Fibroblast of skin of left quadriceps (primary cell): ENCODE measurements at regions not wholly inside any gene's neighbourhood (a gene's known extent, or its start where the extent isn't known, plus 50 kb on each side); places are given as distances from the start of the nearest gene placed in this dataset.
"Not testable (repeated sequence)": the region's sequence is repeated elsewhere in the genome, so short reads cannot be mapped to it uniquely, and the experiment has no call there.

Experiments used
- DNase-seq, 2 experiments: peaks; one replicate each; pipeline ENCODE4 v3.0.0-alpha.2; 2013; ENCODE audit warnings: low read depth in 2 of 2

DNA sequence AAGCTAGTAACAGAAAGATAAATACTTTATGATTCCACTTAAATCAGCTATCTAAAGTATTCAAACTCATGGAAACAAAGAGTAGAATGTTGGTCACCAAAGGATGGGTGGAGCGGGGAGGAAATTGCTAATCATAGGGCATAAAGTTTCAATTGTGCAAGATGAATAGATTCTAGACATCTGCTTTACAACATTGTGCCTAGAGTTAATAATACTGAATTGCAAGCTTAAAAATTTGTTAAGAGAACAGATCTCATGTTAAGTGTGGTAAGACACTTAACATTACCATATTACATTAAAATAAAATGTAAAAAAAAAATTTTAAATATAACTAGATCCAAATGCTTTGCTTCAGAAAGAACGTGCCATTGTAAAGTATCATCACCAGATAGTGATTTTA is 411.1 kb upstream of the MBL2 start:
- DNase-seq, result no peak

- DNase-seq, result no peak
Observed at GRCh38 chr10:53177468-53177867, 404.9 kb upstream of the MBL2 start.

DNA sequence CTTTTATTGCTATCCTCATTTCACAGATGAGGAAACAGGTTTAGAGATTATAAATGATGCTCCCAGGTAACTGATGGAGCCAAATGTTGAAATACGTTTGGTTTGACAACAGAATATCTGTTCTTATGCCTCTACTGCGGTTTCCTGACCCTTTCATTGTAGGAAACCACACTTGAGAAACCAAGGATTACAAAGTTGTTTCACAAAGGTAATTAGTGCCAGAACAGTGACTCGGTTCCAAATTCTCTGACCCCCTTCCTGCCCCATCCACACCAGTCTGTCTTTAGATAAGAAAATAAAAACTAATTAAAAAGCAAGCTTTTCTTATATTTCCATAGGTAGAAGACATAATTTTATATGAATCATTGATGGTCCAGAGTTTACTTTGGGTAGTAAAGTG is 393.7 kb upstream of the MBL2 start:
- DNase-seq, result no peak

DNA sequence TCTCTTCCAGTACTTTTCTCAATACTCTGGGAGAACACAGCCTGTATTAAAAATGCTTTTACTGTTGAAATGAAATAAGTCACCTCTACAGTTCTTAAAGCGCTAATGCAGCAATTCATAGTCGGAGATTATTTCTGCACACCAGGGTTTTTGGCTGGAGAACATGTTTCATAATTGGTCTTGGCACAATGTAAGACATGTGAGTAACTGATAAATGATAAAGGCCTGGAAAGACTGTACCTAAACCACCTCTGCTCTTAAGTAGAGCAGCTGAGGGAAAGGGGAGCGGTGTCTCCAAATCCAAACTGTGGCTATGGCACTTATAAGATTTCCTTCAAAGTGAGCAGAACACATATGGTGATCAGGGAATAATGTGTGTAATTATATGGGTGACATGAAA is 390.3 kb upstream of the MBL2 start:
- DNase-seq, result no peak

DNA sequence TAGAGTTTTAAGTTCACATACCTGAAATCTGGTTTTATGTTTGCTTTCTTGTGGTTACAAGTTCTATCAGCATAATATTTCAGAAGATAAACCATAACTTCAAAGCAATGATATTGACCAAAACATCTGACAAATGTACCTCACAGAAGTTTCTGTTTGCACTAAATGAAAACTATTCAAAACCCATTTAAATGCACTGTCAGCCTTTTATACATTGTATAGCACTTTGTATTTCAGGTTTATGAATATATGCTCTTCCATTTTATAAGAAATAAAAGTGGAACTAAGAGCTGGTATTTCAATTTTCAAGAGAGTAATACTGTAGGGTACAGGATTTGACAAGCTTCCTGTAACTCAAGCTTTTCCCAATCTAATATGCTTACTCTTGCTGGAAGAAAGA is 388.6 kb upstream of the MBL2 start:
- no peak for DNase-seq

DNA sequence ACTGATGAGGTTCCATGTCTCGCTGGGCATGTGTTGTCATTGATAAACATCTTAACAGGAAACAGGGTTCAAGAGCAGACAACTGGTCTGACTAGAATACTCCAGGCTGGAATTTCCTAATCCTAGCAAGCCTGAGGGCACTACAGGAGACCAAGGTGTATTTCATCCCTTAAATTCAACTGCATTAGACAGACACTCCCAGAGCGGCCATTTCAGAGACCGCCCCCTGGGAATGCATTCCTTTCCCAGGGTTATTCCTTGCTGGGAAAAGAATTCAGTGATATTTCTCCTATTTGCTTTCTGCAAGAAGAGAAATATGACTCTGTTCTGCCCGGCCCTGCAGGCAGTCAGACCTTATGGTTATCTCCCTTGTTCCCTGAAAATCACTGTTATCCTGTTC is 383.1 kb upstream of the MBL2 start:
- not testable (repeated sequence) for DNase-seq

GRCh38 chr10:53153831-53154230 is 381.2 kb upstream of the MBL2 start:
- DNase-seq, result no peak

DNA sequence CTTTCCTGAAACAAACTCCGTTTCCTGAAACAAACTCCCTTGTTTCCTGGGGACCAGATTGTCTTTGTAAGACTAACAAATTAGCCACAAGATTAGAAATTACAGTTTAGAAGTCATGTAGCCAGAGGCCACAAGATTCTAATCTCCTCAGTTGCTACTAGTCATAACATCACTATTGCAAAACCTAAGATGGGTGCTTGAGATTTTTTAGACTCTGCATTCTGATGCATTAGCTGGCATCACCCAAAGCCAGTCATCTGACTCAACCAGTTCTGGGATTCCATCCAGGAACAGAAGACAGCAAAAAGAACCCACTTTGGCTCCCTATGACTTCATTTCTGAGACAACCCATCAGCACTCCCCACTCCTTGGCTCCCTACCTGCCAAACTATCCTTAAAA is 367.9 kb upstream of the MBL2 start:
- no peak for DNase-seq

DNA sequence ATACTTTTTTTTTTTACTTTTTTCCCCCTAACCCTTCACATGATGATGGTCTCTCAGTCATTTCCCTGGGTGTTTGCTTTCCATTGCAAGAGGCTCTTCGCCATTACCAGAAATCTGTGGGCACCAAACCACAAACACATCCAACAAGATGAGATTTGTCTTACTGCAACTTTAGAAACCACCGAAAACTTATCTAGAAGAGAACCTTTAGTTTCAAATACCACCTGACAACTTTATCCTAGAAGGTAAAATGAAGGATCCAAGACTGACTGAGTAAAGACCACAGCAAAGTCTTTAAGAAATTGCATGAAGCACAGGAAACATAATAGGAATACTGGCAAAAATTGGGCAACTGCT is 363.3 kb upstream of the MBL2 start:
- DNase-seq, result no peak

GRCh38 chr10:53135213-53135896 is 362.8 kb upstream of the MBL2 start:
- DNase-seq, result no peak

DNA sequence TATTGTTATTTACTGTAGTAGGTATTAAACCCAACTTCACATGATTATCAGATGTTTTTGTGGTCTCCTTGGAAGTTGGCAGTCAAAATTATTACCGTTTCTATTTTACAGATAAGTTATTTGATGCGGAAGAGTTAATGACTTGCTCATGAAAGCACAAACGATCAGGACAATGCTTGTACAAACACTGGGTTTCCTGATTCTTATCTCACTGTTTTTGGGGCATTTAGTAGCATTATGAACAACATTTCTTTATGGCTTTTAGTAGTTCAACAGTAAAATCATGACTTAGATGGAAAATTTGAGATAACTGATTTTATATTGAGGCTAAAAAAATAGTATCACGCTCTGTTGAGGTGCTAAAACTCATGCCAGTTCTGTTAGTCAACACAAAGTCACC is 361.5 kb upstream of the MBL2 start:
- DNase-seq, result no peak

GRCh38 chr10:53130337-53130736 is 357.8 kb upstream of the MBL2 start:
- no peak for DNase-seq

- no peak for DNase-seq
Observed at GRCh38 chr10:53127686-53128085, 355.1 kb upstream of the MBL2 start.

GRCh38 chr10:53123311-53123710 is 350.7 kb upstream of the MBL2 start:
- DNase-seq, result no peak

GRCh38 chr10:53122281-53122680 is 349.7 kb upstream of the MBL2 start:
- DNase-seq, result no peak

- no peak for DNase-seq
Observed at GRCh38 chr10:53115660-53116059, 343.1 kb upstream of the MBL2 start.

GRCh38 chr10:53111529-53111928 is 338.9 kb upstream of the MBL2 start:
- DNase-seq, result no peak

GRCh38 chr10:53109320-53109719 is 336.7 kb upstream of the MBL2 start:
- DNase-seq, result no peak

DNA sequence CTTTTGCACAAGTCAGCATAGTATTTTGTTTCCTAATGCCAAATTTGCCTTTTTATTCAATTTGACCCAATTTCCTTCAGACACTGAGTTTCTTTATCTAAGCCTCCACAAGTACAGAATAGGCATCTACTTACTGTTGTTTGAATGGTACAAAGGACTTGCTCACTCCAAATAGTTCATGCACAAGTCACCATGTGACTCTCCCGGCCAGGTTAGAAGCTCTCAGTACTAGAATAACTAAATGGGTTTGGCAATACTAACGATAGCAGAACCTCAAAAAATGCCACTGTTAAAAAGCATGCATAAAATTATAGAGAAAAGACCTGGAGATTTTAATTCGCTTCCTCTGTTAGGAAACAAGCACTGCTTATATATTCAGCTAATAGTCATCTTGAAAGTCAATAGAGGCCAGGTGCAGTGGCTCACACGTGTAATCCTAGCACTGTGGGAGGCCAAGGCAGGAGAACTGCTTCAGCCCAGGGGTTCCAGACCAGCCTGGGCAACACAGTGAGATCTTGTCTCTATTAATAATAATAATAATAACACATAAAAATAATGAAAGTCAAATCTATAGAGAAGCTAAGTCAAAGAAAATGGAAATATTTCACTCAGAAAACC is 335.8 kb upstream of the MBL2 start:
- DNase-seq, result no peak

DNA sequence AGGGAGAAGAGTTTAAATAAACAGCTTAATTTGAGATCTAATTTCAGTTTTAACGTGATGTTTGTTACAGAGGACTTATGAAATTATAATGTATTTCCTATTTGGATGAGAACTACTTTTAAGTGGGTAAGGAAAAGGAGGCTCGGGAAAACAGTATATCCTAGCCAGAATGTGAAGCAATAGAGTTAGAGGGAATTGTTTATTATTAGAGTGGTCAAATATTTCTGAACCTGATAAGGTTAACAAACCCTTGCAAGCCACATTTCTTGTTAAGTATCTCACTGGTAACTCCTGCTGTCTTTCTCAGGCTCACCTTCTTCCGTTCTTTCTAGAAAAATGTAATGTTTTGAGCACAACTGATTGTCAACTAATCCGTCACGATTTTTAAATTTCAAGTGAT is 335.1 kb upstream of the MBL2 start:
- no peak for DNase-seq

DNA sequence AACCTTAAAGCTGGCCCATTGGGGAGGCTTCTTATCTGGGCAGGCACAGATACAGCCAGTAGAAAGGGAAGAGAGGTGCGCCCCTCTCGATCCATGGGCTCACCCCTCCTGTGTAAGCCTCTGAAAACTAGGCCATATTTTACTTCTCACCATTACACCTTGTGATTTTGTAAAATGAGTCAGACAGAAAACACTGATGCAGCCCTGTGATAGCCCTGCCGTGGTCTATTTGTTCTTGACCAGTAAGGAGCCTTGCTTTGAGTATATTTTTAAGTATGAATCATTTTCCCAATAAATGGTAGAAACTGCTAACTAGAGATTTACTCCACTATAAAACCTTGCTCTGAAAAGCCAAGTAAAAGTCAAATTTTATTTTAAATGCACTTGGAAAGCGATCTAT is 329.8 kb upstream of the MBL2 start:
- DNase-seq, result no peak

DNA sequence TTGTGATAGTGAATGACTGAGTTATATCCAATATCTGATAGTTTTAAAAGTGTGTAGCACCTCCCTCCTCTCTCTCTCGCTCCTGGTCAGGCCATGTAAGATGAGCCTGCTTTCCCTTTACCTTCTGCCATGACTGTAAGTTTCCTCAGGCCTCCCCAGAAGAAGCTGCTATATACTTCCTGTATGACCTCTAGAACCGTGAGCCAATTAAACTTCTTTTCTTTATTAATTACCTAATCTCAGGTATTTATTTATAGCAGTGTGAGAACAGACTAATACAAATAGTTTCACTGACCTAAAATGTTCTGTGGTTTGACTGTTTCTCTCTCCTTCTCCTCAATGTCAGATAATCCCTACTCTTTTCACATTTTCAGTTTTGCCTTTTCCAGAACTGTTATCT is 321.3 kb upstream of the MBL2 start:
- no peak for DNase-seq

DNA sequence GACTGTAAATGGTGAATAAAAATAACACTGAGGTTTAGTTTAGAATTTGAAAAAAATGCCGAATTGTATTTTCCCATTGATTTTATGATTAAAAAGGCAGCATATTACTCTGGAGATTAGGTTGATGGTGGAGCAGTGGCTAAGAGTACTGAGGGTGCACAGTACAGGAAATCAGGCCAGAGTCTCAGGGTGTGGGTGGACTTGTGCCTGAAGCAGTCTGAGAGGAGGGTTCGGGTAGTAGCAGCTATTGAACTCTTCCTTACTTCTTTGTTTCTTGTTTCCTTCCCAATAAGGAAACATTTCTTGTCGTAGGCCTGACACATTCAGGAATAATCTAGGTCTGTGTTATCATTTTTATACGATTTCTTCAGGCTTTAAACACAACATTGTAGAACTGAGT is 319.0 kb upstream of the MBL2 start:
- DNase-seq, result no peak

GRCh38 chr10:53088961-53089360 is 316.4 kb upstream of the MBL2 start:
- DNase-seq, result no peak
